IMR-90 (cell line): ENCODE measurements at regions not wholly inside any gene's neighbourhood (a gene's known extent, or its start where the extent isn't known, plus 50 kb on each side); places are given as distances from the start of the nearest gene placed in this dataset.

ENCODE experiments used
- ATAC-seq: fragments of 200-7000 bp; cut with Tn5 transposase; 2 replicates; pipeline ENCODE4 v1.9.1; 2020; ENCODE audit warnings: low read depth, mild to moderate bottlenecking, moderate library complexity
- BruUV-seq: library from RNA; stranded (reverse); fragments of 400-500 nt; replicated peaks from 2 replicates; lab custom pipeline; 2021; lab: Mats Ljungman, UMichigan
- CTCF ChIA-PET: fragments of 300-600 bp; formaldehyde crosslinking; extraction: SDS; loops from one replicate; lab custom pipeline; 2021; ENCODE audit warnings: antibody characterized with exemption; lab: Yijun Ruan, JAX
- POLR2A ChIA-PET: fragments of 300-600 bp; sonication (Branson Sonifier 250); formaldehyde crosslinking; loops from one replicate; lab custom pipeline; 2022; ENCODE audit warnings: antibody characterized with exemption; ENCODE audit not compliant: unreplicated experiment; lab: Charles Lee
- DNase-seq: peaks from one replicate; pipeline ENCODE4 v3.0.0; 2013
- H2AFZ ChIP-seq: replicated peaks from 2 replicates; pipeline ENCODE3; 2013; ENCODE audit warnings: low read length, mild to moderate bottlenecking; ENCODE audit not compliant: poor library complexity
- H2AK5ac ChIP-seq: 2 replicates; pipeline ENCODE4 v1.6.1; 2013; ENCODE audit warnings: low read depth, low read length, inconsistent platforms
- H2AK9ac ChIP-seq: replicated peaks from 2 replicates; pipeline ENCODE3; 2013; ENCODE audit warnings: mild to moderate bottlenecking, low read depth, low read length, moderate library complexity; ENCODE audit not compliant: poor library complexity
- H2BK120ac ChIP-seq: 2 replicates; pipeline ENCODE4 v1.6.1; 2013; ENCODE audit warnings: low read depth, low read length, inconsistent platforms
- H2BK15ac ChIP-seq: 3 replicates; pipeline ENCODE4 v1.6.1; 2013; ENCODE audit warnings: low read depth, low read length, inconsistent platforms
- H2BK20ac ChIP-seq: 2 replicates; pipeline ENCODE4 v1.6.1; 2013; ENCODE audit warnings: low read depth, mild to moderate bottlenecking, inconsistent platforms, low read length, moderate library complexity
- H2BK5ac ChIP-seq: 2 replicates; pipeline ENCODE4 v1.6.1; 2013; ENCODE audit warnings: mild to moderate bottlenecking, low read depth, low read length, inconsistent platforms; ENCODE audit not compliant: poor library complexity, severe bottlenecking
- H3K14ac ChIP-seq: replicated peaks from 2 replicates; pipeline ENCODE4 v1.6.1; 2013; ENCODE audit warnings: low read depth, low read length, inconsistent platforms
- H3K18ac ChIP-seq: 2 replicates; pipeline ENCODE4 v1.6.1; 2013; ENCODE audit warnings: low read depth, low read length, control low read depth
- H3K23ac ChIP-seq: 2 replicates; pipeline ENCODE4 v1.6.1; 2013; ENCODE audit warnings: low read depth, low read length, inconsistent platforms
- H3K27ac ChIP-seq: 2 replicates; pipeline ENCODE4 v1.5.1; 2013; ENCODE audit warnings: mild to moderate bottlenecking, control low read depth, low read length; ENCODE audit not compliant: insufficient read depth
- H3K27me3 ChIP-seq: 2 replicates; pipeline ENCODE4 v1.6.1; 2013; ENCODE audit warnings: low read length; ENCODE audit not compliant: control insufficient read depth, insufficient read depth
- H3K36me3 ChIP-seq: 2 replicates; pipeline ENCODE4 v1.6.1; 2013; ENCODE audit warnings: low read length, mixed read lengths; ENCODE audit not compliant: control insufficient read depth, insufficient read depth
- H3K4ac ChIP-seq: 2 replicates; pipeline ENCODE4 v1.6.1; 2013; ENCODE audit warnings: low read depth, low read length, inconsistent platforms
- H3K4me1 ChIP-seq: 2 replicates; pipeline ENCODE4 v1.6.1; 2013; ENCODE audit warnings: low read length, mixed read lengths; ENCODE audit not compliant: control insufficient read depth, insufficient read depth
- H3K4me2 ChIP-seq: 2 replicates; pipeline ENCODE4 v1.6.1; 2013; ENCODE audit warnings: low read depth, mild to moderate bottlenecking, control low read depth, low read length, moderate library complexity
- H3K4me3 ChIP-seq: 2 replicates; pipeline ENCODE4 v1.5.1; 2013; ENCODE audit warnings: low read depth, mild to moderate bottlenecking, control low read depth, low read length, moderate library complexity; ENCODE audit not compliant: insufficient read depth
- H3K56ac ChIP-seq: 2 replicates; pipeline ENCODE4 v1.6.1; 2013; ENCODE audit warnings: low read length, inconsistent platforms; ENCODE audit not compliant: insufficient read depth; ENCODE audit errors: extremely low read depth
- H3K79me1 ChIP-seq, 2 experiments: 2 replicates each; pipeline ENCODE4 v1.6.1; 2013; ENCODE audit warnings: low read length in 2 of 2, inconsistent platforms in 1 of 2, low read depth in 1 of 2
- H3K9ac ChIP-seq: 2 replicates; pipeline ENCODE4 v1.6.1; 2013; ENCODE audit warnings: low read depth, low read length, control low read depth
- H3K9me1 ChIP-seq: 2 replicates; pipeline ENCODE4 v1.6.1; 2013; ENCODE audit warnings: low read length, inconsistent platforms; ENCODE audit not compliant: insufficient read depth
- H3K9me3 ChIP-seq: 2 replicates; pipeline ENCODE4 v1.6.1; 2013; ENCODE audit warnings: low read length; ENCODE audit not compliant: control insufficient read depth, insufficient read depth
- H4K20me1 ChIP-seq: 2 replicates; pipeline ENCODE4 v1.6.1; 2013; ENCODE audit warnings: low read length, inconsistent platforms; ENCODE audit not compliant: insufficient read depth
- H4K5ac ChIP-seq: 2 replicates; pipeline ENCODE4 v1.6.1; 2013; ENCODE audit warnings: mild to moderate bottlenecking, low read depth, low read length, control low read depth
- H4K8ac ChIP-seq, 2 experiments: 2 replicates each; pipeline ENCODE4 v1.6.1; 2013; ENCODE audit warnings: low read depth in 2 of 2, low read length in 2 of 2, control low read depth in 1 of 2, inconsistent platforms in 1 of 2
- H4K91ac ChIP-seq: 2 replicates; pipeline ENCODE4 v1.6.1; 2013; ENCODE audit warnings: low read depth, low read length, inconsistent platforms; ENCODE audit not compliant: insufficient read depth
- BHLHE40 ChIP-seq: fragments of 150-350 bp; IDR thresholded peaks from 2 replicates; pipeline ENCODE4 v1.6.1; 2016; ENCODE audit warnings: mild to moderate bottlenecking, low read depth, low read length
- ELK1 ChIP-seq: fragments of 150-350 bp; IDR thresholded peaks from 2 replicates; pipeline ENCODE4 v1.6.1; 2016; ENCODE audit warnings: low read depth, mild to moderate bottlenecking, low read length, moderate library complexity, borderline replicate concordance
- MXI1 ChIP-seq: IDR thresholded peaks from 2 replicates; pipeline ENCODE4 v1.6.1; 2012; ENCODE audit warnings: low read depth, mild to moderate bottlenecking, low read length, moderate library complexity, borderline replicate concordance
- RFX5 ChIP-seq: IDR thresholded peaks from 2 replicates; pipeline ENCODE4 v1.8.0; 2012; ENCODE audit warnings: low read depth, mild to moderate bottlenecking, low read length, moderate library complexity
- WGBS, 2 experiments: methylation state at CpG; one replicate each; pipeline versions ENCODE4 v1.1.5 to v1.1.7; 2013; ENCODE audit warnings: missing lambda C conversion rate in 2 of 2; ENCODE audit not compliant: insufficient read length in 1 of 2; ENCODE audit errors: extremely low coverage in 2 of 2; 5-methylcytosine and 5-hydroxymethylcytosine counted together
- dilution Hi-C: fragments of 300-500 bp; cut with HindIII; formaldehyde crosslinking; loops from one replicate; pipeline ENCODE4 v1.14.3; 2018; ENCODE audit warnings: low sequenced_read_pairs; ENCODE audit not compliant: unreplicated experiment
- in situ Hi-C: fragments of 300-500 bp; cut with MboI; formaldehyde crosslinking; loops from 3 replicates; pipeline ENCODE4 v1.14.3; 2019; ENCODE audit warnings: low sequenced_read_pairs, inconsistent platforms, mixed read lengths
- intact Hi-C: fragments of 100-400 bp; cut with micrococcal nuclease; formaldehyde crosslinking; loops from 2 replicates; pipeline ENCODE4 v1.10.0; 2022
- TF ChIP-seq, protein P1 (sequence below): fragments of 150-350 bp; IDR thresholded peaks from 2 replicates; pipeline ENCODE4 v1.6.1; 2017; ENCODE audit warnings: mild to moderate bottlenecking, antibody characterized with exemption, low read length, low read depth

- POLR2A ChIA-PET = no interaction called here
- WGBS, 2 experiments = no CpG with 5 or more reads among the region's 4 CpGs
- no peak overlapping the region for H4K8ac ChIP-seq
Measured at GRCh38 chrX:144918936-144919335, 328.4 kb upstream of the SPANXN1 start.

More at GRCh38 chrX:144918936-144919335, 328.4 kb upstream of the SPANXN1 start:
- Histone ChIP-seq H3K4me1 (no peaks in the 10 kb centered on the region), H3K4me3 (no peak overlapping the region), H2BK20ac (no peak overlapping the region), H3K36me3 (no peaks in the 10 kb centered on the region), H3K14ac (no peak overlapping the region), H3K9ac (no peak overlapping the region), H3K23ac (no peak overlapping the region), H3K18ac (no peak overlapping the region), H4K5ac (no peak overlapping the region), H2AK5ac (no peak overlapping the region), H2BK5ac (no peak overlapping the region), H3K27ac (no peak overlapping the region), H4K91ac (no peak overlapping the region), H3K79me1 (no peaks in the 10 kb centered on the region), H2AK9ac (no peak overlapping the region), H3K27me3 (no peaks in the 10 kb centered on the region), H3K56ac (no peak overlapping the region), H3K4ac (no peak overlapping the region), H3K9me1 (no peaks in the 10 kb centered on the region), H2BK15ac (no peak overlapping the region), H2BK120ac (no peak overlapping the region), H2AFZ (no peak overlapping the region), H4K20me1 (no peaks in the 10 kb centered on the region), H3K4me2 (no peak overlapping the region), H3K9me3 (peaks cover 3% of the 10 kb centered on the region; the same call in 1 of the 2 replicates)
- intact Hi-C loops (no loop called here), in situ Hi-C loops (no loop called here), dilution Hi-C loops (no loop called here)
- CTCF ChIA-PET = no interaction called here
- no TSS peak for BruUV-seq
- DNase-seq (no peak), ATAC-seq (no peak)
- TF ChIP-seq, protein P1, sequence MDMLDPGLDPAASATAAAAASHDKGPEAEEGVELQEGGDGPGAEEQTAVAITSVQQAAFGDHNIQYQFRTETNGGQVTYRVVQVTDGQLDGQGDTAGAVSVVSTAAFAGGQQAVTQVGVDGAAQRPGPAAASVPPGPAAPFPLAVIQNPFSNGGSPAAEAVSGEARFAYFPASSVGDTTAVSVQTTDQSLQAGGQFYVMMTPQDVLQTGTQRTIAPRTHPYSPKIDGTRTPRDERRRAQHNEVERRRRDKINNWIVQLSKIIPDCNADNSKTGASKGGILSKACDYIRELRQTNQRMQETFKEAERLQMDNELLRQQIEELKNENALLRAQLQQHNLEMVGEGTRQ = no peak
- TF ChIP-seq BHLHE40 (no peak), ELK1 (no peak), MXI1 (no peak), RFX5 (no peak)
